Skeletal muscle tissue (tissue), 3 donors: ENCODE measurements at regions not wholly inside any gene's neighbourhood (a gene's known extent, or its start where the extent isn't known, plus 50 kb on each side); places are given as distances from the start of the nearest gene placed in this dataset.

Source experiments
- H3K27ac ChIP-seq: one replicate; pipeline ENCODE4 v1.7.0; 2013; ENCODE audit warnings: mild to moderate bottlenecking, low read depth, low read length, inconsistent platforms
- H3K27me3 ChIP-seq, 3 donors: one replicate each; pipeline ENCODE4 v1.7.0; 2013; ENCODE audit warnings: low read length in 3 of 3; ENCODE audit not compliant: control insufficient read depth in 3 of 3, insufficient read depth in 3 of 3
- H3K36me3 ChIP-seq, 3 donors: one replicate each; pipeline ENCODE4 v1.7.0; 2013; ENCODE audit warnings: low read length in 3 of 3; ENCODE audit not compliant: control insufficient read depth in 3 of 3, insufficient read depth in 3 of 3
- H3K4me1 ChIP-seq, 3 donors: one replicate each; pipeline ENCODE4 v1.7.0; 2013; ENCODE audit warnings: low read length in 3 of 3, mild to moderate bottlenecking in 3 of 3; ENCODE audit not compliant: control insufficient read depth in 3 of 3, insufficient read depth in 3 of 3
- H3K4me3 ChIP-seq, 3 donors: one replicate each; pipeline ENCODE4 v1.7.0; 2013; ENCODE audit warnings: low read length in 3 of 3
- H3K9ac ChIP-seq, 3 donors: one replicate each; pipeline ENCODE4 v1.7.0; 2013; ENCODE audit warnings: low read length in 3 of 3, mild to moderate bottlenecking in 3 of 3, moderate library complexity in 2 of 3, low read depth in 1 of 3
- H3K9me3 ChIP-seq, 3 donors: one replicate each; pipeline ENCODE4 v1.7.0; 2013; ENCODE audit warnings: low read length in 3 of 3; ENCODE audit not compliant: control insufficient read depth in 3 of 3
- donor health status: Osteomylitis.

- Histone ChIP-seq H3K27me3 (no peaks in the 10 kb centered on the region), H3K4me3 (no peak overlapping the region), H3K36me3 (no peaks in the 10 kb centered on the region), H3K4me1 (no peaks in the 10 kb centered on the region), H3K9me3 (no peaks in the 10 kb centered on the region), H3K9ac (no peak overlapping the region), H3K27ac (no peak overlapping the region)
Measured at GRCh38 chr16:51971184-51971583, 575.8 kb downstream of the TOX3 start.

GRCh38 chr16:51968749-51969148 is 578.2 kb downstream of the TOX3 start:
- Histone ChIP-seq H3K36me3 (no peaks in the 10 kb centered on the region), H3K27ac (no peak overlapping the region), H3K4me1 (no peaks in the 10 kb centered on the region), H3K9ac (no peak overlapping the region), H3K4me3 (no peak overlapping the region), H3K27me3 (no peaks in the 10 kb centered on the region), H3K9me3 (no peaks in the 10 kb centered on the region)

GRCh38 chr16:51967646-51968045 is 579.3 kb downstream of the TOX3 start:
- H3K4me1 ChIP-seq = no peaks in the 10 kb centered on the region
- no peak overlapping the region for H3K9ac ChIP-seq
- H3K36me3 ChIP-seq = no peaks in the 10 kb centered on the region
- H3K9me3 ChIP-seq = no peaks in the 10 kb centered on the region
- no peaks in the 10 kb centered on the region for H3K27me3 ChIP-seq
- H3K4me3 ChIP-seq = no peak overlapping the region
- H3K27ac ChIP-seq = no peak overlapping the region

GRCh38 chr16:51960931-51961330 is 586.0 kb downstream of the TOX3 start:
- Histone ChIP-seq H3K27me3 (no peaks in the 10 kb centered on the region), H3K36me3 (no peaks in the 10 kb centered on the region), H3K4me1 (no peaks in the 10 kb centered on the region)

DNA sequence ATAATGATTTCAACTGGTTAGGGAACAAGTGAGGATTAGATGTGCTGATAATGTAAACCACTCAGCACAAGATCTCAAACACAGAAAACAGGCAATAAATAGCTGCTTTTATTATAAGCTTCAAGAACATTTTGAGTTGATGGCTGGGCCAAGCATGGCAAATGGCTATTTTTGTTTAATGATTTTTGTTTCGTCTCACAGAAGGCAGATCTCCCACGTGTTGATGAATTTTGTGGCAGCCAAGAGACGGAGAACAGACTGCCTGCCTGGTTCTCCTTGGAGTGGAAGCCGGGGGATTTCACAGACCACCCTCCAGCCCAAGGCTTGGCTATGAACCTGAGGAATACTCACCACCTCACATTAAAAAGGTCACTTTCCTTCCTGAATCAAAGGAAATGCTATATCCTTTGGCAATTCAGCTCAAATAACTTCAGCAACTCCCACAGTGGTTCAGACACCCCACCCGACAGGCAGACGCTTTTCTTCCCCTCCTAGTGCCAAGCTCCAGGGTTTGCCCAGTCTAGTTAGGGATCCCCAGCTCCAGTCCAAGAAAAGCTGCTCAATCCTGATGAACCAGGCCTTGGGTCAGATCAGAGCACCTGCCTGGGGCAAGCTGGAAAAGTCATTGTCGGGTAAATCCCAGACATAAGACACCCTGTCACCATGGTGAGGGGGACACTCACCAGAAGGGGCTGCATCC is 593.5 kb downstream of the TOX3 start:
- Histone ChIP-seq H3K36me3 (no peaks in the 10 kb centered on the region), H3K27me3 (peaks cover 0 to 4% (median 0%) of the 10 kb centered on the region in 3 donors), H3K9me3 (no peaks in the 10 kb centered on the region), H3K4me1 (no peaks in the 10 kb centered on the region), H3K4me3 (no peak overlapping the region), H3K27ac (no peak overlapping the region), H3K9ac (no peak overlapping the region)

More at GRCh38 chr16:51960931-51961330, 586.0 kb downstream of the TOX3 start:
- Histone ChIP-seq H3K9me3 (no peaks in the 10 kb centered on the region), H3K9ac (no peak overlapping the region), H3K27ac (no peak overlapping the region), H3K4me3 (no peak overlapping the region)

DNA sequence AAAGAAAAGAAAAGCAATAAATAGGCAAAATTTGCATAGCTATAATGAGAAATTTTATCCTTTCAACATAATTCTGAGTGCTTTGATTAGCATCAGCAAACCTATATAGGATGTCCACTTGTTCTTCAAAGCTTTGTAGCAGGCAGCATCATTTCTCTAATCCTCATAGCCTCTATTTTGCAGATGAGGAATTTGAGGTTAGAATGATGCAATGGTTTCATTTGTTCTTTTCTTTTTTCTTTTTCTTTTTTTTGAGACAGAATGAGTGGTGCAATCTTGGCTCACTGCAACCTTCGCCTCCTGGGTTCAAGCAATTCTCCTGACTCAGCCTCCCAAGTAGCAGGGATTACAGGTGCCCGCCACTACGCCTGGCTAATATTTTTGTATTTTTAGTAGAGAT is 594.4 kb downstream of the TOX3 start:
- H3K36me3 ChIP-seq = no peaks in the 10 kb centered on the region
- H3K27ac ChIP-seq = no peak overlapping the region
- no peaks in the 10 kb centered on the region for H3K9me3 ChIP-seq
- no peak overlapping the region for H3K4me3 ChIP-seq
- H3K27me3 ChIP-seq = peaks cover 0 to 4% (median 0%) of the 10 kb centered on the region in 3 donors
- H3K9ac ChIP-seq = no peak overlapping the region
- H3K4me1 ChIP-seq = no peaks in the 10 kb centered on the region

DNA sequence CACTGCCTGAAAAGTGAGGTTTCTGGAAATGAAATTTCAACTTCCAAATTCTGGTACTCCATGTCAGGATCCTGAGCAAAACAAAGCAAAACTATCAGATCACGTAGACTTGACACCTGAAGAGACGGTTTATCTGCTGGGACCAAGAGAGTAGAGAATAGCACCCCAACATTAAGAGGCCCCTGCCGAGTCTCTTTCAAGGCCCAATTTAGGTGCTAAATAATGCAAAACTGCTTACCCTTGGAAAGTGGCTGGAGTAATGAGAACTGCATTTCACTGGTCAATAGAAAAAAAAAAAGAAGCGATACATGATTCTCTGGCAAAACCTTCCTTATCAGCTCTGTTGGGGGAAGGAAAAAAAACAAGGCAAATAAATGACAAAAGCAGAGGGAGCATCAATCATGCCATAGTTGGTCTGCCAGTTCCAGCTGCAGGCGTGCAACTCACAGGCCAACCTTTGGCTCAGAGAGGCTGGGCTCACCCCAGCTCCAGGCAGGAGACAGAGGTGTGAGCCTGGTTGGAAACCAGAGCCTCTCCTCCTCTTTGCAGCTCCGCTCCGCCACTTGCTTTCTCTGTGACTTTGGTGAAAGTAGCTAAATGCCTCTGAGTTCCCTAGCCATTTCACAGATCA is 595.2 kb downstream of the TOX3 start:
- no peaks in the 10 kb centered on the region for H3K9me3 ChIP-seq
- H3K27ac ChIP-seq = no peak overlapping the region
- H3K36me3 ChIP-seq = no peaks in the 10 kb centered on the region
- H3K4me3 ChIP-seq = no peak overlapping the region
- no peaks in the 10 kb centered on the region for H3K4me1 ChIP-seq
- H3K9ac ChIP-seq = no peak overlapping the region
- peaks cover 0 to 4% (median 0%) of the 10 kb centered on the region in 3 donors for H3K27me3 ChIP-seq

- Histone ChIP-seq H3K27ac (no peak overlapping the region), H3K9me3 (no peaks in the 10 kb centered on the region), H3K4me1 (no peaks in the 10 kb centered on the region)
Measured at GRCh38 chr16:51950118-51950780, 596.7 kb downstream of the TOX3 start.

GRCh38 chr16:51949282-51949681 is 597.7 kb downstream of the TOX3 start:
- H3K27ac ChIP-seq = no peak overlapping the region
- no peaks in the 10 kb centered on the region for H3K4me1 ChIP-seq
- no peaks in the 10 kb centered on the region for H3K9me3 ChIP-seq
- H3K36me3 ChIP-seq = no peaks in the 10 kb centered on the region
- H3K9ac ChIP-seq = no peak overlapping the region
- no peak overlapping the region for H3K4me3 ChIP-seq
- H3K27me3 ChIP-seq = peaks cover 0 to 4% (median 0%) of the 10 kb centered on the region in 3 donors

More at GRCh38 chr16:51950118-51950780, 596.7 kb downstream of the TOX3 start:
- no peak overlapping the region for H3K9ac ChIP-seq
- peaks cover 0 to 4% (median 0%) of the 10 kb centered on the region in 3 donors for H3K27me3 ChIP-seq
- no peak overlapping the region for H3K4me3 ChIP-seq
- H3K36me3 ChIP-seq = no peaks in the 10 kb centered on the region

- H3K27ac ChIP-seq = no peak overlapping the region
- H3K9me3 ChIP-seq = no peaks in the 10 kb centered on the region
- H3K4me3 ChIP-seq = no peak overlapping the region
- no peaks in the 10 kb centered on the region for H3K27me3 ChIP-seq
- no peaks in the 10 kb centered on the region for H3K4me1 ChIP-seq
- H3K36me3 ChIP-seq = no peaks in the 10 kb centered on the region
- H3K9ac ChIP-seq = no peak overlapping the region
Measured at GRCh38 chr16:51941412-51941811, 605.5 kb downstream of the TOX3 start.
